ENCODE measurements at regions not wholly inside any gene's neighbourhood (a gene's known extent, or its start where the extent isn't known, plus 50 kb on each side); places are given as distances from the start of the nearest gene placed in this dataset.

DNA sequence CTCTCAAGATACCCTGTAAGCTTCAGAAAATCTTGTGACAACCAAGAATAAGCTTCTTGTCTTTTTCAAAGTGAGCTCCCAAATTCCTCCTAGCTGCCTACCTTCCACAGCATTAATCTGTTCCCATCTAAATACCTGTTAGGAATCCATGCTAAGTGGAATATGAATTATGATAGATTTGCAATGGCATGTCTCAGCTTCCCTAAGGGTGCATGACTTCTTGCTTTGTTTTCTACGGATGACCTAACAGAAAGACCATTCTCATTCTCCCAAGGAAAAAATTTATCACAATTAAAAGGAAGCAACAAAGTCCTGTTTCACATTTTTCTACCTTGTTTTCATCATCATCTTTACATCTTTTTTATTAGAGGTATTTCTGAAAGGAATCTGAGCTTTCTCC lies 532.7 kb downstream of the GRXCR1 start:
- TF ChIP-seq, protein P1, sequence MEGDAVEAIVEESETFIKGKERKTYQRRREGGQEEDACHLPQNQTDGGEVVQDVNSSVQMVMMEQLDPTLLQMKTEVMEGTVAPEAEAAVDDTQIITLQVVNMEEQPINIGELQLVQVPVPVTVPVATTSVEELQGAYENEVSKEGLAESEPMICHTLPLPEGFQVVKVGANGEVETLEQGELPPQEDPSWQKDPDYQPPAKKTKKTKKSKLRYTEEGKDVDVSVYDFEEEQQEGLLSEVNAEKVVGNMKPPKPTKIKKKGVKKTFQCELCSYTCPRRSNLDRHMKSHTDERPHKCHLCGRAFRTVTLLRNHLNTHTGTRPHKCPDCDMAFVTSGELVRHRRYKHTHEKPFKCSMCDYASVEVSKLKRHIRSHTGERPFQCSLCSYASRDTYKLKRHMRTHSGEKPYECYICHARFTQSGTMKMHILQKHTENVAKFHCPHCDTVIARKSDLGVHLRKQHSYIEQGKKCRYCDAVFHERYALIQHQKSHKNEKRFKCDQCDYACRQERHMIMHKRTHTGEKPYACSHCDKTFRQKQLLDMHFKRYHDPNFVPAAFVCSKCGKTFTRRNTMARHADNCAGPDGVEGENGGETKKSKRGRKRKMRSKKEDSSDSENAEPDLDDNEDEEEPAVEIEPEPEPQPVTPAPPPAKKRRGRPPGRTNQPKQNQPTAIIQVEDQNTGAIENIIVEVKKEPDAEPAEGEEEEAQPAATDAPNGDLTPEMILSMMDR (IDR thresholded peaks at IDR 0.05): no peak
- TF ChIP-seq POLR2A (IDR thresholded peaks at IDR 0.05): no peak
